Dedifferentiated amniotic fluid mesenchymal stem cell (primary cell): ENCODE measurements at regions not wholly inside any gene's neighbourhood (a gene's known extent, or its start where the extent isn't known, plus 50 kb on each side); places are given as distances from the start of the nearest gene placed in this dataset.

Source experiments
- DNase-seq: peaks from one replicate; pipeline ENCODE4 v3.0.0-alpha.2; 2016; ENCODE audit errors: extremely low spot score

GRCh38 chr11:91756829-91757480 lies 467.7 kb upstream of the FAT3 start:
- no peak for DNase-seq

GRCh38 chr11:91755951-91756707 lies 468.5 kb upstream of the FAT3 start:
- DNase-seq, result no peak

GRCh38 chr11:91755526-91755925 lies 469.1 kb upstream of the FAT3 start:
- no peak for DNase-seq

GRCh38 chr11:91749251-91749650 lies 475.4 kb upstream of the FAT3 start:
- DNase-seq, result no peak

- DNase-seq, result no peak
Observed at GRCh38 chr11:91742155-91742554, 482.5 kb upstream of the FAT3 start.

GRCh38 chr11:91731051-91731450 lies 493.6 kb upstream of the FAT3 start:
- no peak for DNase-seq

GRCh38 chr11:91730620-91731019 lies 494.0 kb upstream of the FAT3 start:
- DNase-seq, result no peak

GRCh38 chr11:91730057-91730456 lies 494.6 kb upstream of the FAT3 start:
- no peak for DNase-seq

- no peak for DNase-seq
Observed at GRCh38 chr11:91717169-91717568, 507.4 kb upstream of the FAT3 start.

GRCh38 chr11:91707652-91708482 lies 516.8 kb upstream of the FAT3 start:
- no peak for DNase-seq

GRCh38 chr11:91703042-91703441 lies 521.6 kb upstream of the FAT3 start:
- no peak for DNase-seq

- no peak for DNase-seq
Observed at GRCh38 chr11:91700854-91701253, 523.8 kb upstream of the FAT3 start.

GRCh38 chr11:91698845-91699244 lies 525.8 kb upstream of the FAT3 start:
- no peak for DNase-seq

- DNase-seq, result no peak
Observed at GRCh38 chr11:91694331-91694730, 530.3 kb upstream of the FAT3 start.

GRCh38 chr11:91691872-91692271 lies 532.7 kb upstream of the FAT3 start:
- no peak for DNase-seq

- no peak for DNase-seq
Observed at GRCh38 chr11:91688672-91689071, 535.9 kb upstream of the FAT3 start.

- no peak for DNase-seq
Observed at GRCh38 chr11:91686700-91687099, 537.9 kb upstream of the FAT3 start.

GRCh38 chr11:91686281-91686680 lies 538.3 kb upstream of the FAT3 start:
- no peak for DNase-seq

- no peak for DNase-seq
Observed at GRCh38 chr11:91673705-91674104, 550.9 kb upstream of the FAT3 start.

- DNase-seq, result no peak
Observed at GRCh38 chr11:91664521-91664920, 560.1 kb upstream of the FAT3 start.

GRCh38 chr11:91660036-91660435 lies 564.6 kb upstream of the FAT3 start:
- DNase-seq, result no peak

GRCh38 chr11:91654686-91655085 lies 569.9 kb upstream of the FAT3 start:
- DNase-seq, result no peak
